H9 (cell line): ENCODE measurements at regions not wholly inside any gene's neighbourhood (a gene's known extent, or its start where the extent isn't known, plus 50 kb on each side); places are given as distances from the start of the nearest gene placed in this dataset.

ENCODE experiments used
- DNase-seq: peaks from one replicate; pipeline ENCODE4 v3.0.0-alpha.2; 2017
- H2AFZ ChIP-seq: one replicate; pipeline ENCODE4 v1.6.1; 2013; ENCODE audit warnings: mild to moderate bottlenecking, low read length, control low read depth, moderate library complexity
- H2AK5ac ChIP-seq: 2 replicates; pipeline ENCODE4 v1.6.1; 2013; ENCODE audit warnings: low read length, control low read depth, mixed read lengths; ENCODE audit not compliant: insufficient read length
- H2BK120ac ChIP-seq: one replicate; pipeline ENCODE4 v1.6.1; 2013; ENCODE audit warnings: low read depth, mild to moderate bottlenecking, low read length, control low read depth, inconsistent platforms; ENCODE audit not compliant: poor library complexity, severe bottlenecking
- H2BK12ac ChIP-seq: 2 replicates; pipeline ENCODE4 v1.6.1; 2013; ENCODE audit warnings: low read length, control low read depth, mixed read lengths, low read depth; ENCODE audit not compliant: insufficient read length
- H2BK15ac ChIP-seq: 2 replicates; pipeline ENCODE4 v1.6.1; 2013; ENCODE audit warnings: low read depth, low read length, control low read depth
- H2BK20ac ChIP-seq: one replicate; pipeline ENCODE4 v1.6.1; 2013; ENCODE audit warnings: low read depth, mild to moderate bottlenecking, low read length, control low read depth, inconsistent platforms; ENCODE audit not compliant: poor library complexity, severe bottlenecking
- H2BK5ac ChIP-seq: 2 replicates; pipeline ENCODE4 v1.6.1; 2013; ENCODE audit warnings: low read length, control low read depth, mixed read lengths; ENCODE audit not compliant: insufficient read length
- H3K14ac ChIP-seq: 2 replicates; pipeline ENCODE4 v1.6.1; 2013; ENCODE audit warnings: low read length, control low read depth; ENCODE audit not compliant: insufficient read depth
- H3K18ac ChIP-seq: 2 replicates; pipeline ENCODE4 v1.6.1; 2013; ENCODE audit warnings: low read depth, mild to moderate bottlenecking, mixed read lengths, low read length, control low read depth; ENCODE audit not compliant: insufficient read length
- H3K23ac ChIP-seq: 2 replicates; pipeline ENCODE4 v1.6.1; 2013; ENCODE audit warnings: low read length, control low read depth, mixed read lengths, low read depth; ENCODE audit not compliant: insufficient read length
- H3K23me2 ChIP-seq: 2 replicates; pipeline ENCODE4 v1.6.1; 2013; ENCODE audit warnings: low read depth, mild to moderate bottlenecking, mixed read lengths, low read length, control low read depth; ENCODE audit not compliant: insufficient read length, poor library complexity, severe bottlenecking
- H3K27ac ChIP-seq: 2 replicates; pipeline ENCODE4 v1.5.1; 2013; ENCODE audit warnings: low read length, control low read depth, mixed read lengths, low read depth; ENCODE audit not compliant: insufficient read length
- H3K27me3 ChIP-seq: 2 replicates; pipeline ENCODE4 v1.6.1; 2013; ENCODE audit warnings: low read length, control low read depth, inconsistent platforms; ENCODE audit not compliant: insufficient read depth
- H3K4ac ChIP-seq: 2 replicates; pipeline ENCODE4 v1.6.1; 2013; ENCODE audit warnings: low read depth, mild to moderate bottlenecking, control low read depth, inconsistent platforms, low read length, moderate library complexity
- H3K4me1 ChIP-seq: 2 replicates; pipeline ENCODE4 v1.6.1; 2013; ENCODE audit warnings: low read length, control low read depth, inconsistent platforms; ENCODE audit not compliant: insufficient read depth
- H3K4me2 ChIP-seq: 2 replicates; pipeline ENCODE4 v1.6.1; 2013; ENCODE audit warnings: low read length, control low read depth, mixed read lengths; ENCODE audit not compliant: insufficient read length, insufficient read depth
- H3K56ac ChIP-seq: 2 replicates; pipeline ENCODE4 v1.6.1; 2013; ENCODE audit warnings: low read depth, mild to moderate bottlenecking, mixed read lengths, low read length, control low read depth; ENCODE audit not compliant: insufficient read length
- H3K79me1 ChIP-seq: 2 replicates; pipeline ENCODE4 v1.6.1; 2013; ENCODE audit warnings: low read depth, mild to moderate bottlenecking, moderate library complexity, low read length, control low read depth, inconsistent platforms; ENCODE audit not compliant: insufficient read depth, poor library complexity, severe bottlenecking
- H3K79me2 ChIP-seq: 2 replicates; pipeline ENCODE4 v1.6.1; 2013; ENCODE audit warnings: low read length, control low read depth, inconsistent platforms; ENCODE audit not compliant: insufficient read depth
- H3K9ac ChIP-seq: 2 replicates; pipeline ENCODE4 v1.6.1; 2013; ENCODE audit warnings: low read length, control low read depth, mixed read lengths; ENCODE audit not compliant: insufficient read length; ENCODE audit errors: extremely low read depth
- H3K9me3 ChIP-seq: one replicate; pipeline ENCODE4 v1.6.1; 2013; ENCODE audit warnings: low read depth, low read length, inconsistent platforms; ENCODE audit not compliant: control insufficient read depth
- H3T11ph ChIP-seq: one replicate; pipeline ENCODE4 v1.6.1; 2013; ENCODE audit warnings: mild to moderate bottlenecking, low read length, control low read depth, inconsistent platforms
- H4K20me1 ChIP-seq: one replicate; pipeline ENCODE4 v1.6.1; 2013; ENCODE audit not compliant: control insufficient read depth, insufficient read length, insufficient read depth
- H4K5ac ChIP-seq: 2 replicates; pipeline ENCODE4 v1.6.1; 2013; ENCODE audit warnings: low read depth, mild to moderate bottlenecking, mixed read lengths, low read length, control low read depth; ENCODE audit not compliant: insufficient read length
- H4K8ac ChIP-seq: replicated peaks from 2 replicates; pipeline ENCODE4 v1.6.1; 2013; ENCODE audit warnings: low read length, control low read depth, mixed read lengths, low read depth; ENCODE audit not compliant: insufficient read length
- H4K91ac ChIP-seq: 2 replicates; pipeline ENCODE4 v1.6.1; 2013; ENCODE audit warnings: low read depth, mild to moderate bottlenecking, moderate library complexity, mixed read lengths, low read length, control low read depth; ENCODE audit not compliant: insufficient read length
- H3K27ac Mint-ChIP-seq, 3 experiments: 2 replicates in 2 of 3; 3 replicates in 1 of 3; pipeline ENCODE4 v1.8.0; 2020 to 2021; ENCODE audit warnings: mixed read lengths in 3 of 3, mild to moderate bottlenecking in 1 of 3, moderate library complexity in 1 of 3
- H3K27me3 Mint-ChIP-seq: 2 replicates; pipeline ENCODE4 v1.8.0; 2021; ENCODE audit warnings: low read depth, mild to moderate bottlenecking, moderate library complexity, mixed read lengths
- H3K36me3 Mint-ChIP-seq, 3 experiments: 2 replicates in 2 of 3; 3 replicates in 1 of 3; pipeline ENCODE4 v1.8.0; 2020 to 2021; ENCODE audit warnings: low read depth in 3 of 3, mixed read lengths in 3 of 3; ENCODE audit not compliant: insufficient read depth in 1 of 3
- H3K4me1 Mint-ChIP-seq, 2 experiments: 2 replicates each; pipeline ENCODE4 v1.8.0; 2020; ENCODE audit warnings: mixed read lengths in 2 of 2
- H3K4me3 Mint-ChIP-seq, 2 experiments: 2 replicates in 1 of 2; 3 replicates in 1 of 2; pipeline ENCODE4 v1.8.0; 2020 to 2021; ENCODE audit warnings: mild to moderate bottlenecking in 2 of 2, mixed read lengths in 2 of 2, moderate library complexity in 1 of 2
- H3K9me3 Mint-ChIP-seq, 2 experiments: 2 replicates in 1 of 2; 3 replicates in 1 of 2; pipeline ENCODE4 v1.8.0; 2020; ENCODE audit warnings: mild to moderate bottlenecking in 2 of 2, mixed read lengths in 2 of 2, moderate library complexity in 1 of 2
- CTCF ChIP-seq: fragments of 200-600 bp; sonication (generic); conservative IDR thresholded peaks from 3 replicates; pipeline ENCODE4 v1.8.0; 2021; ENCODE audit warnings: antibody characterized with exemption, mild to moderate bottlenecking

GRCh38 chr19:20325151-20325550, 158.1 kb downstream of the ZNF486 start:
- Histone ChIP-seq H2BK20ac (no peak overlapping the region), H2AK5ac (no peak overlapping the region), H3K4ac (no peak overlapping the region), H3K9me3 (no peaks in the 10 kb centered on the region), H2BK15ac (no peak overlapping the region), H3K27me3 (no peaks in the 10 kb centered on the region), H4K20me1 (no peaks in the 10 kb centered on the region), H3K23me2 (no peaks in the 10 kb centered on the region), H2BK5ac (no peak overlapping the region), H4K8ac (no peak overlapping the region), H2BK12ac (no peak overlapping the region), H4K91ac (no peak overlapping the region), H2AFZ (no peak overlapping the region), H3K18ac (no peak overlapping the region), H3K4me2 (no peak overlapping the region), H3K14ac (no peak overlapping the region), H3K79me2 (no peaks in the 10 kb centered on the region), H4K5ac (no peak overlapping the region), H2BK120ac (no peak overlapping the region), H3K9ac (no peak overlapping the region), H3K56ac (no peak overlapping the region), H3K4me1 (no peaks in the 10 kb centered on the region), H3K79me1 (no peaks in the 10 kb centered on the region), H3K27ac (no peak overlapping the region), H3T11ph (no peak overlapping the region), H3K23ac (no peak overlapping the region)
- Mint-ChIP-seq H3K27me3 (no peaks in the 10 kb centered on the region), H3K9me3 (peaks cover 3 to 9% of the 10 kb centered on the region in 2 experiments; a peak in 4 of 5 replicates), H3K36me3 (no peaks in the 10 kb centered on the region; a peak in 2 of 7 replicates), H3K27ac (no peak overlapping the region), H3K4me1 (peaks cover 5 to 10% of the 10 kb centered on the region in 2 experiments; a peak in 3 of 4 replicates), H3K4me3 (no peak overlapping the region)
- DNase-seq = no peak
- no peak for TF ChIP-seq CTCF
